ENCODE measurements at regions not wholly inside any gene's neighbourhood (a gene's known extent, or its start where the extent isn't known, plus 50 kb on each side); places are given as distances from the start of the nearest gene placed in this dataset.

DNA sequence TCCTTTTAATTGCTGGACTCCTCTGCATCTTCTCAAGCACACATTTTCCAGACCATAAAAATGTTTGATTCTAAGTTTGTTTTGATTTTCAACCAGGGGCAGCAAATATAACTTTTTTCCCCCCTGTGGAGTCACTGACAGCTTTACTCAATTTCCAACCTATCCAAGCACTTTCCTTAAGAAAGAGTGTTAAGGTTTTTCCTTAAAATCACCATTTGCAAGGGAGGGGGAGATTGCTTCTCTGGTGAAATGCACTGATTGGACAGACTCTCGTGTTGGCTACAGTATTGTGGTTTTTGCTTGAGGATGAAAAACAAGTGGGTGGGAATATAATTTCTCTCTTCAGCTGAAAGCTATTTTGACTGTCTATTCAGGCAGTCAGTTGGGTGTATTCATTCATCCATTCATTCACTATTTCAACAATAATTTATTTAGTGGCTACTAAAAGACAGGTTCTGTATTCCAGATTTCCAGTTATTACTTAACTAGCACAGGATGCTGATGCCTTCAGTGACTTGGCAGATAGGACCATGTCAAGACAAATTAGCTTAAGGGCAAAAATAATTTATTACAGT is 146.3 kb downstream of the BAMBI start:
- no peak overlapping the region for H3K4me3 ChIP-seq (ENCODE audit: low read depth, low read length)
- no peak for DNase-seq (ENCODE audit: low read depth)
- TF ChIP-seq, protein P1, sequence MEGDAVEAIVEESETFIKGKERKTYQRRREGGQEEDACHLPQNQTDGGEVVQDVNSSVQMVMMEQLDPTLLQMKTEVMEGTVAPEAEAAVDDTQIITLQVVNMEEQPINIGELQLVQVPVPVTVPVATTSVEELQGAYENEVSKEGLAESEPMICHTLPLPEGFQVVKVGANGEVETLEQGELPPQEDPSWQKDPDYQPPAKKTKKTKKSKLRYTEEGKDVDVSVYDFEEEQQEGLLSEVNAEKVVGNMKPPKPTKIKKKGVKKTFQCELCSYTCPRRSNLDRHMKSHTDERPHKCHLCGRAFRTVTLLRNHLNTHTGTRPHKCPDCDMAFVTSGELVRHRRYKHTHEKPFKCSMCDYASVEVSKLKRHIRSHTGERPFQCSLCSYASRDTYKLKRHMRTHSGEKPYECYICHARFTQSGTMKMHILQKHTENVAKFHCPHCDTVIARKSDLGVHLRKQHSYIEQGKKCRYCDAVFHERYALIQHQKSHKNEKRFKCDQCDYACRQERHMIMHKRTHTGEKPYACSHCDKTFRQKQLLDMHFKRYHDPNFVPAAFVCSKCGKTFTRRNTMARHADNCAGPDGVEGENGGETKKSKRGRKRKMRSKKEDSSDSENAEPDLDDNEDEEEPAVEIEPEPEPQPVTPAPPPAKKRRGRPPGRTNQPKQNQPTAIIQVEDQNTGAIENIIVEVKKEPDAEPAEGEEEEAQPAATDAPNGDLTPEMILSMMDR (IDR thresholded peaks at IDR 0.05; ENCODE audit: insufficient read depth, low read length) = no peak

DNA sequence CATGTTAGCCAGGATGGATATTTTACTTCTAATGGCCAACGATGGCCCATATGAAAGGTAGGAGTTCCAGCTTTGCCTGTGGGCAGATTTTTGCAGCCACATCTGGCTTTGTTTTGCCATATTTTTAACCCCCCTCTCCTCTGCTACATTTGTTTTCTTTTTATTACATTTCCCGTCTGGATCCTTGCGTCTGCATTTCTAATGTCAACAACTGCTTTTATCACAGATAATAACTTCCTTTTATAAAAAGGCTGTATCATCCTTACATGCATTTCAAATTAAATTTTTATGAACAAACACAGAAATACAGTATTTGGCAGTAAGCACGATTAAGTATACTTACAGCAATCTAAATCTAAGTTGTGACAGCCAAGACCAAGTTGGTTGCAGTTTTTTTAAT is 156.0 kb downstream of the BAMBI start:
- H3K4me3 ChIP-seq (ENCODE audit: low read depth, low read length) = no peak overlapping the region
- no peak for DNase-seq (ENCODE audit: low read depth)
- TF ChIP-seq, protein P1 (IDR thresholded peaks at IDR 0.05; ENCODE audit: insufficient read depth, low read length) = no peak

DNA sequence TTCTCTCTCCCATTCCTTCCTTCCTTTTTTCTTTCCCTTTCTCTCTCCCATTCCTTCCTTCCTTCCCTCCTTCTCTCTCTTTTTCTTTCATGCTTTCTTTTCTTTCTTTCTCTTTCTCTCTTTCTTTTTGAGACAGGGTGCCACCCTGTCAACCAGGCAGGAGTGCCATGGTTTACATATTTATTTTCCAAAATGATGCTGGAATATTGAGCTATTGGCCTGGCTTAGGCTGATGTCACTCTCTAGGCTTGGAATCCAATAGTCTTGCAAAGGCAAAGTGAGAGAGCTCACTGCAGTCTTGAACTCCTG is 159.1 kb downstream of the BAMBI start:
- DNase-seq (ENCODE audit: low read depth) = no peak
- no peak overlapping the region for H3K4me3 ChIP-seq (ENCODE audit: low read depth, low read length)
- TF ChIP-seq, protein P1 (IDR thresholded peaks at IDR 0.05; ENCODE audit: insufficient read depth, low read length) = no peak

DNA sequence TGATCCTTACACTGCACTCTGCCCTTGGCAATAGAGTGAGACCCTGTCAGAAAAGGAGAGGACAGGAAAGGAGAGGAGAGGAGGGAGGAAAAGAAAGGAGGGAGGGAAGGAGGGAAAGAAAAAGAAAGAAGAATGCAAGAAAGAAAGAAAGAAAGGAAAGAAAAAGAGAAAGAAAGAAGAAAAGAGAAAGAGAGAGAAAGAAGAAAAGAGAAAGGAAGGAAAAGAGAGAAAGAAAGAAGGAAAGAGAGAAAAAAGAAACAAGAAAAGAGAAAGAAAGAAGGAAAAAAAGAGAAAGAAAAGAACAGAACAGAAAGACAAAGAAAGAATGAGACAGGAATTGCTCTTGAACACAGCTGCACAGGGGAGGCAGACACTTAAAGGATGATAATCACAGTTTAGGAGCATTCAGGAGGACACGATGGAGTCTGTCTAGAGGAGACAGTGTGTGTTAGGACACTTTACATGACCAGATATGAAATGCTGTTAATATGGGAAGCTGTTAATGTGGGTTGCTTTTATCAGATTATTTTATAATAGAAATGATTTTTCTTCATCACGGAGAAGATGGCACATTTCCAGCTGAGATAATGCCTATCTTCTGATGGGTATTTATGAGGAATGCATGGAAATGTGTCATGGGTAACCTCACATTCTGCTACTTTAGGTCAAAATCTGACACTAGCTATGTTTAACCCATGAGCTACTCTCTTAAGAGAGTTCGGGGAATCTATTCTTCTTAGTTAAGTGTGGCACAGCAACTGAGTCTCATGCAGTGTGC is 160.5 kb downstream of the BAMBI start:
- H3K4me3 ChIP-seq (ENCODE audit: low read depth, low read length) = no peak overlapping the region
- TF ChIP-seq, protein P1 (IDR thresholded peaks at IDR 0.05; ENCODE audit: insufficient read depth, low read length) = no peak
- DNase-seq (ENCODE audit: low read depth) = no peak

DNA sequence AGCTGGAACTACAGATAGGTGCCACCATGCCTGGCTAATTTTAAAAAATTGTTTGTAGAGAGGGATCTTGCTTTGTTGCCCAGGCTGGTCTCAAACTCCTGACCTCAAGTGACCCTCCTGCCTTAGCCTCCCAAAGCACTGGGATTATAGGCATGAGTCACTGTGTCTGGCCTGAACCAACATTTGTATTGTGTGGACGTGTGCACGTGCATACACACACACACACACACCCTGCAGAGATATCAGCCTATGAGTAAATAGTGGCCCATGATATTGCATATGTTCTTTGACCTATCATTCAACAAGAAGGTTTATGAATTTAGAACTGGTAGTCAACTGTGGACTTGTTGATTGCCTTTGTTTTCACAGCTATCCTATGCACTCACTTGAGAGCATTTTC is 161.6 kb downstream of the BAMBI start:
- TF ChIP-seq, protein P1 (IDR thresholded peaks at IDR 0.05; ENCODE audit: insufficient read depth, low read length) = no peak
- H3K4me3 ChIP-seq (ENCODE audit: low read depth, low read length) = no peak overlapping the region
- no peak for DNase-seq (ENCODE audit: low read depth)

DNA sequence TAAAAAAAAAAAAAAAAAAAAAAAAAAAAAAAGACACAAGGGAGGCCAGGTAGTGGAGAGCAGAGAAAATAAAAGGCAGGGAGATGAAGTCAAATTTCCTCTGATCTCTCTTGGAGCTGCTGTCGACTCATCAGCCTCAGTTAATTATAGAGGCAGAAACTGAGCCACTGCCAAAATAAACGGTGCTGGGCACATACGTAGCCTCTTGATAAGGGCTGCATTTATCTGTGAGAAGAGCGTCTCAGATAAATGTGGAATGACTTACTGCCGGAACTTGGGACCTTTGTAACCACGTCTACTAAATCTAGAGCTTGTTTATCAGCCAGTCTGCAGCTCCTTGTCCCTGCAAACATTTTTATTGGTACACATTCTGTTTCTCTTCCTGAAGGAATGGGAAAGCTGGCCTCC is 162.3 kb downstream of the BAMBI start:
- TF ChIP-seq, protein P1 (IDR thresholded peaks at IDR 0.05; ENCODE audit: insufficient read depth, low read length) = no peak
- no peak overlapping the region for H3K4me3 ChIP-seq (ENCODE audit: low read depth, low read length)
- DNase-seq (ENCODE audit: low read depth) = peak; percentile 65
